Aorta (tissue), 5 donors: ENCODE measurements at regions not wholly inside any gene's neighbourhood (a gene's known extent, or its start where the extent isn't known, plus 50 kb on each side); places are given as distances from the start of the nearest gene placed in this dataset.

Experiments
- ATAC-seq: fragments of 200-7000 bp; cut with Tn5 transposase; one replicate; pipeline ENCODE4 v1.9.1; 2022; ENCODE audit warnings: moderate library complexity; ENCODE audit not compliant: low FRiP score
- DNase-seq, 2 donors: peaks; one replicate each; pipeline ENCODE4 v3.0.0-alpha.2; 2020
- H3K27ac ChIP-seq, 2 donors: one replicate each; pipeline ENCODE4 v1.5.1; 2013; ENCODE audit warnings: low read length in 2 of 2, mild to moderate bottlenecking in 2 of 2, moderate library complexity in 2 of 2, control low read depth in 1 of 2, inconsistent platforms in 1 of 2, low read depth in 1 of 2
- H3K27me3 ChIP-seq, 2 donors: one replicate each; pipeline ENCODE4 v1.6.1; 2013; ENCODE audit warnings: control low read depth in 1 of 2, low read length in 1 of 2, mild to moderate bottlenecking in 1 of 2, moderate library complexity in 1 of 2; ENCODE audit not compliant: insufficient read depth in 2 of 2, control insufficient read depth in 1 of 2
- H3K36me3 ChIP-seq, 2 donors: one replicate each; pipeline ENCODE4 v1.6.1; 2013; ENCODE audit warnings: control low read depth in 1 of 2, low read length in 1 of 2, mild to moderate bottlenecking in 1 of 2; ENCODE audit not compliant: insufficient read depth in 2 of 2, control insufficient read depth in 1 of 2
- H3K4me1 ChIP-seq, 2 donors: one replicate each; pipeline ENCODE4 v1.6.1; 2013; ENCODE audit warnings: low read length in 2 of 2, control low read depth in 1 of 2, mild to moderate bottlenecking in 1 of 2, moderate library complexity in 1 of 2; ENCODE audit not compliant: insufficient read depth in 2 of 2, control insufficient read depth in 1 of 2
- H3K4me3 ChIP-seq, 2 donors: one replicate each; pipeline ENCODE4 v1.5.1; 2013; ENCODE audit warnings: low read length in 2 of 2, control low read depth in 1 of 2, mild to moderate bottlenecking in 1 of 2
- H3K9me3 ChIP-seq: one replicate; pipeline ENCODE4 v1.6.1; 2013; ENCODE audit warnings: mild to moderate bottlenecking, low read length; ENCODE audit not compliant: control insufficient read depth
- WGBS, 2 donors: extraction: QIAGEN DNeasy Blood & Tissue Kit; methylation state at CpG; one replicate each; pipeline ENCODE4 v1.1.7; 2013; 5-methylcytosine and 5-hydroxymethylcytosine counted together
- intact Hi-C, 2 donors: fragments of 100-400 bp; cut with DNase I; formaldehyde crosslinking; loops; one replicate each; pipeline versions ENCODE4 v1.14.2 to v1.15.0; 2022
- donor health status: healthy with polysubstance abuse.
- donor health status: Bipolar disorder and iron deficiency.
- donor health status: DM: no; HTN: no; CAD: no.
- donor health status: DM: no; HTN: no; CAD: no.
- donor health status: DM: yes; HTN: yes; CAD: no.

DNA sequence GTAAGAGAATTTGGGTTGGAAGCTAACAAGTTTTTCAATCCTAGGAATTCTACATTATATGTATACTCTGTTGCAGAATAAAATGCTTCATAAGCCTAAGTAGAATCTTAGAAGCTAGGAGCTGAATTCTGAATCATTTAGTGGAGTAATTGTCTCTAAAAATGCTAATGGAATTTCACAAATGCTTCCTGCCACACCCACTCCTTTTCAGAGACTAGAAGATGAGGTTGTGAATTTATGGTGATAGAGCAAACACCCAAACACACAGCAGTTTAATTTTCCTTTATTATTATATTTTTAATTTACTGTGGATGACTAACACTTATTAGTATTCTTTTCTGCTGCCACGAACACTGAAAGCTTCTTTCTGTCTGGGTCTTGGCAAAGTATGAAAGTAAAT lies 208.0 kb upstream of the PDE4D start:
- H3K4me1 ChIP-seq = peaks cover 2 to 3% of the 10 kb centered on the region in 2 donors
- intact Hi-C loops = no loop called here
- DNase-seq (no peak), ATAC-seq (no peak)
- no peak overlapping the region for H3K27ac ChIP-seq
- no peaks in the 10 kb centered on the region for H3K36me3 ChIP-seq
- H3K27me3 ChIP-seq = no peaks in the 10 kb centered on the region
- WGBS, 2 donors = 26 to 34% methylated on average over 1 of the region's 1 CpG
- no peaks in the 10 kb centered on the region for H3K9me3 ChIP-seq
- H3K4me3 ChIP-seq = no peak overlapping the region

- no peaks in the 10 kb centered on the region for H3K9me3 ChIP-seq
- peak; percentile 56 for ATAC-seq
- H3K36me3 ChIP-seq = no peaks in the 10 kb centered on the region
- intact Hi-C loops = no loop called here
- H3K4me1 ChIP-seq = peaks cover 0 to 3% of the 10 kb centered on the region in 2 donors
- no peak for DNase-seq
- H3K27ac ChIP-seq = no peak overlapping the region
- no peaks in the 10 kb centered on the region for H3K27me3 ChIP-seq
- no peak overlapping the region for H3K4me3 ChIP-seq
- 34 to 40% methylated on average over 6 of the region's 6 CpGs for WGBS, 2 donors
Measured at GRCh38 chr5:60092671-60093422, 199.3 kb upstream of the PDE4D start.

DNA sequence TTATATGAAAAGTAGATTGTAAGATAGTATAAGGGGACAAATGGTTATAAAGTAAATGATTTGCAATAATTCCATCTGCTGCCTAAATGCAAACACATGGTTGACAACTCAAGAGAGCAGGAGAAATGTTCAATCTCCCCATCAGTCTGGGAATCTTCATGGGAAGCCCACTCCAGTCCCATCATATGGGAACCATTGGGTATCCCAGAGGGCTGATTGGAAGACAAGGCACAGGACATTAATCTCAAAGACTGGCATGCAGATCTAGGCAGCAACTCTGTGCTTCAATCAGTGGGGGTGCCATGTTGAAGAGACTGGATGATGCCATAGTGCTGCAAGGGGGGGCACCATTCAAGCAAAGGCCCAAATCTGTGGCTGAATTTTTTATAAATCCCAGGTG lies 193.1 kb upstream of the PDE4D start:
- Histone ChIP-seq H3K9me3 (peaks cover 2% of the 10 kb centered on the region), H3K4me1 (peaks cover 0 to 2% of the 10 kb centered on the region in 2 donors), H3K27ac (no peak overlapping the region), H3K27me3 (no peaks in the 10 kb centered on the region), H3K36me3 (peaks cover 0 to 3% of the 10 kb centered on the region in 2 donors), H3K4me3 (no peak overlapping the region)
- intact Hi-C loops = no loop called here
- ATAC-seq = no peak
- no peak for DNase-seq

- DNase-seq (no peak), ATAC-seq (no peak)
- Histone ChIP-seq H3K4me1 (peaks cover 0 to 2% of the 10 kb centered on the region in 2 donors), H3K36me3 (peaks cover 0 to 3% of the 10 kb centered on the region in 2 donors), H3K9me3 (peaks cover 2% of the 10 kb centered on the region), H3K27me3 (no peaks in the 10 kb centered on the region), H3K4me3 (no peak overlapping the region), H3K27ac (no peak overlapping the region)
- intact Hi-C loops = no loop called here
- 91 to 98% methylated on average over 10 of the region's 10 CpGs for WGBS, 2 donors
Measured at GRCh38 chr5:60084226-60084625, 190.7 kb upstream of the PDE4D start.

GRCh38 chr5:60077292-60077691 lies 183.8 kb upstream of the PDE4D start:
- no peaks in the 10 kb centered on the region for H3K36me3 ChIP-seq
- H3K27ac ChIP-seq = no peak overlapping the region
- 66 to 80% methylated on average over 2 of the region's 2 CpGs for WGBS, 2 donors
- no peak overlapping the region for H3K4me3 ChIP-seq
- ATAC-seq (peak; percentile 38), DNase-seq (peak in 1 of 2 donors; percentile 44)
- no peaks in the 10 kb centered on the region for H3K4me1 ChIP-seq
- H3K27me3 ChIP-seq = no peaks in the 10 kb centered on the region
- no peaks in the 10 kb centered on the region for H3K9me3 ChIP-seq
- intact Hi-C loops = no loop called here

GRCh38 chr5:60076746-60077145 lies 183.2 kb upstream of the PDE4D start:
- H3K27ac ChIP-seq = no peak overlapping the region
- ATAC-seq (peak; percentile 36), DNase-seq (peak in 1 of 2 donors; percentile 51)
- no peaks in the 10 kb centered on the region for H3K4me1 ChIP-seq
- 89 to 94% methylated on average over 3 of the region's 3 CpGs for WGBS, 2 donors
- no peaks in the 10 kb centered on the region for H3K9me3 ChIP-seq
- no peak overlapping the region for H3K4me3 ChIP-seq
- no peaks in the 10 kb centered on the region for H3K27me3 ChIP-seq
- H3K36me3 ChIP-seq = no peaks in the 10 kb centered on the region
- intact Hi-C loops = no loop called here

- 12 to 29% methylated on average over 2 of the region's 2 CpGs for WGBS, 2 donors
- no peak overlapping the region for H3K27ac ChIP-seq
- no peaks in the 10 kb centered on the region for H3K27me3 ChIP-seq
- intact Hi-C loops = no loop called here
- H3K36me3 ChIP-seq = no peaks in the 10 kb centered on the region
- H3K9me3 ChIP-seq = no peaks in the 10 kb centered on the region
- H3K4me3 ChIP-seq = no peak overlapping the region
- ATAC-seq (no peak), DNase-seq (no peak)
- H3K4me1 ChIP-seq = no peaks in the 10 kb centered on the region
Measured at GRCh38 chr5:60066502-60066901, 173.0 kb upstream of the PDE4D start.

- no peak overlapping the region for H3K27ac ChIP-seq
- no peaks in the 10 kb centered on the region for H3K36me3 ChIP-seq
- ATAC-seq = no peak
- no peaks in the 10 kb centered on the region for H3K4me1 ChIP-seq
- H3K27me3 ChIP-seq = no peaks in the 10 kb centered on the region
- DNase-seq = no peak
- intact Hi-C loops = no loop called here
- no peaks in the 10 kb centered on the region for H3K9me3 ChIP-seq
- H3K4me3 ChIP-seq = no peak overlapping the region
Measured at GRCh38 chr5:60060389-60060788, 166.9 kb upstream of the PDE4D start.

DNA sequence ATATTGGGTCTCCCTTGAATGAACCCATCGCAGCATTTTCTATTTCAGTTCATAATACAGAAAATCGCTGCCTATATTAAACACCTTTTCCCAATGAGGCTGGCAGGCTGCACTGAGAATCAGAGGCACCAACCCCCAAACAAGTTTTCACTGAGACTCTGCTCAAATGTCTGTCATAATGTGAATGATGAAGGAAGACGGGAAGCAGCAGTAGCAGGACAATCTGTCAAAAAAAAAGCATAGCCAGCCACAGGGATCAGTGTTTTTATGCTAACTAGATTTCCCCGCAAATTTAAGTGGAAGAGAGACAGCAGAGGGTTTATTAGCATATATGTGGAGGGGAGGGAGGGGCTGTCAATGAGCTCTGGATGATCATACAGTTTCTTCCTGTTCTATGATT lies 162.7 kb upstream of the PDE4D start:
- 79% methylated on average over 4 of the region's 4 CpGs for WGBS, 2 donors
- no peak for ATAC-seq
- intact Hi-C loops = no loop called here

More for the DNA sequence above, 162.7 kb upstream of the PDE4D start:
- no peaks in the 10 kb centered on the region for H3K4me1 ChIP-seq
- H3K36me3 ChIP-seq = no peaks in the 10 kb centered on the region
- H3K27me3 ChIP-seq = no peaks in the 10 kb centered on the region
- H3K27ac ChIP-seq = no peak overlapping the region
- no peak for DNase-seq
- H3K9me3 ChIP-seq = no peaks in the 10 kb centered on the region
- H3K4me3 ChIP-seq = no peak overlapping the region
